ENCODE measurements at regions not wholly inside any gene's neighbourhood (a gene's known extent, or its start where the extent isn't known, plus 50 kb on each side); places are given as distances from the start of the nearest gene placed in this dataset.

DNA sequence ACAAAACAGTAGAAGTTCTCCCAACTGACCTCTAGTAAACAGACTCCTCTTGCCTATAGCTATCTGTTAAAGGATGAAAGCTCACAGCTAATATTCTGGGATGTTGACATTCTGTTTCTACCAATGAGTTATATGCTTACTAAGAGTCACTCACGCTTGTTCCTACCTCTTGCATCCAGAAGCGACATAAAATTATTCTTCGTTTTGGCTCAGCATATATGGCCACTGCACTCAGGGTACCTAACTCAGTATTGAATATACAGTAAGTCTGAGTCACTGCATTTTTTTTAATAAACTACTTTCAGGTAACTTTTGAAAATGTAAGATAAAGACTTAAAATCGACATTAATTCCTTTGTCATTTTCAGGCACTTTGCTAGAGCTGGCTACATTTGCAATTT lies 214.4 kb upstream of the STXBP5 start:
- ChIA-PET POLR2A (ENCODE audit: unreplicated experiment) (no interaction called here), CTCF (no interaction called here)
- Histone ChIP-seq H3K9me3 (ENCODE audit: insufficient read depth, low read depth) (no peaks in the 10 kb centered on the region), H3K9me2 (ENCODE audit: insufficient read depth) (peaks cover 5% of the 10 kb centered on the region; the same call in 1 of the 2 replicates), H3K79me2 (ENCODE audit: low read depth) (no peaks in the 10 kb centered on the region), H3K27ac (no peak overlapping the region), H3K4me1 (replicated peaks; ENCODE audit: insufficient read depth) (peaks cover 5% of the 10 kb centered on the region), H3K4me3 (no peak overlapping the region), H3F3A (ENCODE audit: insufficient read depth, low read depth) (no peaks in the 10 kb centered on the region), H3K4me2 (no peak overlapping the region), H4K20me1 (ENCODE audit: insufficient read depth) (no peaks in the 10 kb centered on the region), H3K27me3 (ENCODE audit: insufficient read depth, low read depth) (no peaks in the 10 kb centered on the region), H2AFZ (no peak overlapping the region), H3K36me3 (ENCODE audit: low read depth) (no peaks in the 10 kb centered on the region)
- intact Hi-C loops (cut with micrococcal nuclease; ENCODE audit: unreplicated experiment) = no loop called here
- BruUV-seq (replicated peaks) = no TSS peak
- no peak for DNase-seq
- TF ChIP-seq EZH2 (IDR thresholded peaks at IDR 0.05; ENCODE audit: low read depth) = no peak
- TF ChIP-seq, protein P1, sequence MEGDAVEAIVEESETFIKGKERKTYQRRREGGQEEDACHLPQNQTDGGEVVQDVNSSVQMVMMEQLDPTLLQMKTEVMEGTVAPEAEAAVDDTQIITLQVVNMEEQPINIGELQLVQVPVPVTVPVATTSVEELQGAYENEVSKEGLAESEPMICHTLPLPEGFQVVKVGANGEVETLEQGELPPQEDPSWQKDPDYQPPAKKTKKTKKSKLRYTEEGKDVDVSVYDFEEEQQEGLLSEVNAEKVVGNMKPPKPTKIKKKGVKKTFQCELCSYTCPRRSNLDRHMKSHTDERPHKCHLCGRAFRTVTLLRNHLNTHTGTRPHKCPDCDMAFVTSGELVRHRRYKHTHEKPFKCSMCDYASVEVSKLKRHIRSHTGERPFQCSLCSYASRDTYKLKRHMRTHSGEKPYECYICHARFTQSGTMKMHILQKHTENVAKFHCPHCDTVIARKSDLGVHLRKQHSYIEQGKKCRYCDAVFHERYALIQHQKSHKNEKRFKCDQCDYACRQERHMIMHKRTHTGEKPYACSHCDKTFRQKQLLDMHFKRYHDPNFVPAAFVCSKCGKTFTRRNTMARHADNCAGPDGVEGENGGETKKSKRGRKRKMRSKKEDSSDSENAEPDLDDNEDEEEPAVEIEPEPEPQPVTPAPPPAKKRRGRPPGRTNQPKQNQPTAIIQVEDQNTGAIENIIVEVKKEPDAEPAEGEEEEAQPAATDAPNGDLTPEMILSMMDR (conservative IDR thresholded peaks at IDR 0.05) = no peak

DNA sequence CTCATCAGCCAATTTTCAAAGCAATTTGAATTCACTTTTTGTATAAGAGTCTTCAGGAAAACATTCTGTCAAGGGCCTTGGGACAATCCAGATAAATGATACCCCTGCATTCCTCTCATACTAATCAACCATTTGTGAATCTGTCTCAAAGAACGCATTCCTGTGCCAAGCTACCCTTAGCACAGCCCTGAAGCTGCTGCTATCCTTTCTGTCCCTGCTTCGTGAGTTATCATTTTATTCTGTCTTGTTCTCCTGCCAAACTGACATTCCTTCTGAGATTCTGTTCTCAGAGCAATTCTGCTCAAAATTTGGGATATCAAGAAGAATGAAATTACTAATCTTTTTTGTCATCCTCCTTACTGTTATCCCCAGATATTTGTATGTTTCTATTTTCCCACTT lies 213.9 kb upstream of the STXBP5 start:
- Histone ChIP-seq H4K20me1 (ENCODE audit: insufficient read depth) (no peaks in the 10 kb centered on the region), H3K4me3 (no peak overlapping the region), H3K36me3 (ENCODE audit: low read depth) (no peaks in the 10 kb centered on the region), H3F3A (ENCODE audit: insufficient read depth, low read depth) (no peaks in the 10 kb centered on the region), H3K27ac (no peak overlapping the region), H3K9me2 (ENCODE audit: insufficient read depth) (peaks cover 5% of the 10 kb centered on the region; the same call in 1 of the 2 replicates), H3K4me1 (replicated peaks; ENCODE audit: insufficient read depth) (peaks cover under 1% of the 10 kb centered on the region; the same call in 1 of the 2 replicates), H3K9me3 (ENCODE audit: insufficient read depth, low read depth) (no peaks in the 10 kb centered on the region), H3K27me3 (ENCODE audit: insufficient read depth, low read depth) (no peaks in the 10 kb centered on the region), H3K4me2 (no peak overlapping the region), H3K79me2 (ENCODE audit: low read depth) (no peaks in the 10 kb centered on the region), H2AFZ (no peak overlapping the region)
- no peak for TF ChIP-seq EZH2 (IDR thresholded peaks at IDR 0.05; ENCODE audit: low read depth)
- TF ChIP-seq, protein P1 (conservative IDR thresholded peaks at IDR 0.05) = no peak
- peak in 1 of 2 experiments; percentile 2 for DNase-seq
- intact Hi-C loops (cut with micrococcal nuclease; ENCODE audit: unreplicated experiment) = no loop called here
- no TSS peak for BruUV-seq (replicated peaks)
- CTCF ChIA-PET = no interaction called here
- POLR2A ChIA-PET (ENCODE audit: unreplicated experiment) = no interaction called here

DNA sequence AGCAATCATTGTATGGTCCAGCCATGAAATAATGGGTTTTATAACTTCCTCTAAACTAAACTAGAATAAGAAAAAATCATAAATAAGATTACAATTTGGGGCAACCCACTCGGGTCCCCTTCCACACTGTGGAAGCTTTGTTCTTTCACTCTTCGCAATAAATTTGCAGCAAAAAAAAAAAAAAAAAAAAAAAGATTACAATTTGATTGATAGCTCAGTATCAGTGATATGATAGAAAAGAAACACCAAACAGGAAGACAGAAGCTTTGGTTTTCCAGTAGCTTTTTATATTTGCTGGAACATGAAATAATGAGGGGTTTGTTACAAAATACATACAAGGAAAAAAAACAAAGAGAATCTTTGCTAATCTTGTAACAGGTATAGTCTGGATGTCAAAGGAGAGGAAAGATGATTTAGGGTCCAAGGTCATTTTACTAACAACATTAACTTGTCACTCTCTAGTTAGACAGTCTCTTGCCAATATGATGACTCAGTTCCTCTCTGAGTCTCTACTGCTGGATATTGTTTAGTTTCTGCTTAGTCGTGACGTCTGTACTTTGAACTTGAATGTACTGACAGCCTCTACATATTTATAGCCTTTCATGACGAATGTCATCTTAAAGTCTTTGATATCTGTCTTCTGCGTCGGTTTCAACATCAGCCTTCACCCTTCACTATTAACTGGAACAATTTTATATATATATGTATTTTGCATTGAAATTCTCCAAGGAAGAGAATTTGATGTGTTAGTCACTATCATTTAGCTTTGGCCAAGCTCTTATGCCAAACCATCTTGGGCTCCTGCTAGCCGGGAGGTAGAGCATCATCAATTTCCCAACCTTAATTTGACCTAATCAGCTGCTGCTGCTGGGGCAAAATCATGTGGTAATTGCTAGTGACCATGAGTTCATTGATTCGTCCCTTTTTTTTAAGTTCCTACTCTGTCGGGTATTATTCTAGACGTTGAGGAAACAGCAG lies 213.1 kb upstream of the STXBP5 start:
- TF ChIP-seq, protein P1 (conservative IDR thresholded peaks at IDR 0.05) = no peak
- no peak for TF ChIP-seq EZH2 (IDR thresholded peaks at IDR 0.05; ENCODE audit: low read depth)
- H3F3A ChIP-seq (ENCODE audit: insufficient read depth, low read depth) = no peaks in the 10 kb centered on the region
- H3K27ac ChIP-seq = no peak overlapping the region
- POLR2A ChIA-PET (ENCODE audit: unreplicated experiment) = no interaction called here
- CTCF ChIA-PET = no interaction called here
- H2AFZ ChIP-seq = no peak overlapping the region
- no peak overlapping the region for H3K4me2 ChIP-seq
- no peaks in the 10 kb centered on the region for H4K20me1 ChIP-seq (ENCODE audit: insufficient read depth)
- H3K4me1 ChIP-seq (replicated peaks; ENCODE audit: insufficient read depth) = no peaks in the 10 kb centered on the region
- no peaks in the 10 kb centered on the region for H3K79me2 ChIP-seq (ENCODE audit: low read depth)
- DNase-seq = no peak
- intact Hi-C loops (cut with micrococcal nuclease; ENCODE audit: unreplicated experiment) = no loop called here
- no TSS peak for BruUV-seq (replicated peaks)
- peaks cover 11% of the 10 kb centered on the region for H3K9me2 ChIP-seq (ENCODE audit: insufficient read depth)
- no peaks in the 10 kb centered on the region for H3K27me3 ChIP-seq (ENCODE audit: insufficient read depth, low read depth)
- H3K36me3 ChIP-seq (ENCODE audit: low read depth) = no peaks in the 10 kb centered on the region
- no peaks in the 10 kb centered on the region for H3K9me3 ChIP-seq (ENCODE audit: insufficient read depth, low read depth)
- H3K4me3 ChIP-seq = no peak overlapping the region
